ENCODE measurements at regions not wholly inside any gene's neighbourhood (a gene's known extent, or its start where the extent isn't known, plus 50 kb on each side); places are given as distances from the start of the nearest gene placed in this dataset.

DNA sequence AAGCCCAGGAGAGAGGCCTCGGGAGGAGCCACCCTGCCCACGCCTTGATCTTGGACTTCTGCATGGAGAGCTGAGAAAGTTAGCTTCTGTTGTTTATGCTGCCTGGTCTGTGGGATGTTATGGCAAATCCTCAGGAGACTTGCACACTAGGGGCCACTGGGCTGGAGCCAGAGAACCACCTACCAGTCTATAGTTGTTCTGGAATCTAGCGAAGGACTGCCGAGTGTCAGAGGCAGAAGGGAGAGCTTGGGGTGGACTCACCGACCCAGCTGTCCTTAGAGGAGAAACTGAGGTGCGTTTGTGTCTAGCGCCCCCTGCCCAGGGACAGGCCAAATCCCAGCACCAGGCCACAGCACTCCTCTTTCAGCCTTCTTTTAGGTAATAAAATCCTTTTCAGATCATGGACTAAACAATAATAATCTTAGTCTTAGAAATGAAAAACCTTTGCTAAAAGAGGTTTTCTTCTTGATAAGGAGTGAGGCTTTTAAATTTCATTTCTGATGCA is 398.7 kb upstream of the SALL3 start:
- TF ChIP-seq, protein P1, sequence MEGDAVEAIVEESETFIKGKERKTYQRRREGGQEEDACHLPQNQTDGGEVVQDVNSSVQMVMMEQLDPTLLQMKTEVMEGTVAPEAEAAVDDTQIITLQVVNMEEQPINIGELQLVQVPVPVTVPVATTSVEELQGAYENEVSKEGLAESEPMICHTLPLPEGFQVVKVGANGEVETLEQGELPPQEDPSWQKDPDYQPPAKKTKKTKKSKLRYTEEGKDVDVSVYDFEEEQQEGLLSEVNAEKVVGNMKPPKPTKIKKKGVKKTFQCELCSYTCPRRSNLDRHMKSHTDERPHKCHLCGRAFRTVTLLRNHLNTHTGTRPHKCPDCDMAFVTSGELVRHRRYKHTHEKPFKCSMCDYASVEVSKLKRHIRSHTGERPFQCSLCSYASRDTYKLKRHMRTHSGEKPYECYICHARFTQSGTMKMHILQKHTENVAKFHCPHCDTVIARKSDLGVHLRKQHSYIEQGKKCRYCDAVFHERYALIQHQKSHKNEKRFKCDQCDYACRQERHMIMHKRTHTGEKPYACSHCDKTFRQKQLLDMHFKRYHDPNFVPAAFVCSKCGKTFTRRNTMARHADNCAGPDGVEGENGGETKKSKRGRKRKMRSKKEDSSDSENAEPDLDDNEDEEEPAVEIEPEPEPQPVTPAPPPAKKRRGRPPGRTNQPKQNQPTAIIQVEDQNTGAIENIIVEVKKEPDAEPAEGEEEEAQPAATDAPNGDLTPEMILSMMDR (IDR thresholded peaks at IDR 0.05; ENCODE audit: borderline replicate concordance, insufficient read depth, low read depth, low read length): no peak
- no peak overlapping the region for H3K4me3 ChIP-seq (ENCODE audit: low read depth, low read length)

DNA sequence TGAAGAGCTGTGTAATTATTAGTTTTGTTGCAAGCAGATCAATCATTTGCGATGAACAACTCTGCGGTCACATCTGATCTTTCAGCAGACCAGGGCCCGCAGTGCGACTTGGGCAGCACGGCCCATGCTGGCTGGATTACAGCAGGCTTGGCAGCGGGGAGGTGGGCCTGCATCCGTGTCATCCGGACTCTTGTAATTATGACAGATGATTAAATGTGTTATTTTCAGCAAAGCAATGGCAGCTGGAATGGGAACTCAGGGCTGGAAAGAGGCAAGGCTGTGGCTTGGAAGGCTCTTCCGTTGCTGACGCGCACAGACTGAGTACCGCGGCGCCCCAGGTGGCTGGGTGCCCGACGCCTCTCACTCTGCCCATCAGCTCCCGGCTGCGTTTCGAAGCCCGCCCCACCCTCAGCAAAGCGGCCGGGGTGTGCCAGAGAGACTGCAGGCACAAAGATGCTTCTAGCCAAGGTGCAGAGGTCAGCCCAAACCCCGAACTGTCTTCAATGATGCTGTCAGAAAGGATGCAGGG is 397.4 kb upstream of the SALL3 start:
- H3K4me3 ChIP-seq (ENCODE audit: low read depth, low read length): no peak overlapping the region
- TF ChIP-seq, protein P1 (IDR thresholded peaks at IDR 0.05; ENCODE audit: borderline replicate concordance, insufficient read depth, low read depth, low read length): no peak

DNA sequence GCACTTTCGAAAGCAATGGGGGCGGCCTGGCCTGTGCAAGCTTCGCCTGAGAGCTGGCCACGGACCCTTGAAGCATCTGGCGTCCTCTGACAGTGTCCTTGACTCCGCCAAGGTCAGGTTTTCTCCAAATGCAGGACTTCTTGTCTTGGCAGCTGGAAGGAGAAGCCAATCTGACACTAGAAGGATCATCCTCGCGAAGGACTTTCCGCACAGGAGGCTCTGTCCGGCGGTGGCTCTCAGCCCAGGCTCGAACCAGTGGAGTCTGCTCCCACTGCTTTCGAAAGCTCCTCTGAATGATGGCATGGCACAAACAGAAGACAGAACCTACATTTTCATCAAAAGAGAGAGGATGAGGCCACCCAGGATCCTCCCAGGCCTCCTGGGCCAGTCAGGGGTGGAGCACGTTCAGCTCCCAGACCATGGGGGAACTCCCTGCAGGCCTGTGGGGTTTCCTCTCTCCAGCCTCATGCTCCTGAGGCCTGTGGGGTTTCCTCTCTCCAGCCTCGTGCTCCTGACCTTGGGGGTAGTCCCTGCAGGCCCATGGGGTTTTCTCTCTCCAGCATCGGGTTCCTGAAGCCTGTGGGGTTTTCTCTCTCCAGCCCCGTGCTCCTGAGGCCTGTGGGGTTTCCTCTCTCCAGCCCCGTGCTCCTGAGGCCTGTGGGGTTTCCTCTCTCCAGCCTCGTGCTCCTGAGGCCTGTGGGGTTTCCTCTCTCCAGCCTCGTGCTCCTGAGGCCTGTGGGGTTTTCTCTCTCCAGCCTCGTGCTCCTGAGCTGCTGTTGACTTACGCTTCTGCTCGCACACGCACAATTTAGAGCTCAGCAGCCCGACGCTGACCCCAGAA is 396.5 kb upstream of the SALL3 start:
- no peak overlapping the region for H3K4me3 ChIP-seq (ENCODE audit: low read depth, low read length)
- TF ChIP-seq, protein P1 (IDR thresholded peaks at IDR 0.05; ENCODE audit: borderline replicate concordance, insufficient read depth, low read depth, low read length): no peak

DNA sequence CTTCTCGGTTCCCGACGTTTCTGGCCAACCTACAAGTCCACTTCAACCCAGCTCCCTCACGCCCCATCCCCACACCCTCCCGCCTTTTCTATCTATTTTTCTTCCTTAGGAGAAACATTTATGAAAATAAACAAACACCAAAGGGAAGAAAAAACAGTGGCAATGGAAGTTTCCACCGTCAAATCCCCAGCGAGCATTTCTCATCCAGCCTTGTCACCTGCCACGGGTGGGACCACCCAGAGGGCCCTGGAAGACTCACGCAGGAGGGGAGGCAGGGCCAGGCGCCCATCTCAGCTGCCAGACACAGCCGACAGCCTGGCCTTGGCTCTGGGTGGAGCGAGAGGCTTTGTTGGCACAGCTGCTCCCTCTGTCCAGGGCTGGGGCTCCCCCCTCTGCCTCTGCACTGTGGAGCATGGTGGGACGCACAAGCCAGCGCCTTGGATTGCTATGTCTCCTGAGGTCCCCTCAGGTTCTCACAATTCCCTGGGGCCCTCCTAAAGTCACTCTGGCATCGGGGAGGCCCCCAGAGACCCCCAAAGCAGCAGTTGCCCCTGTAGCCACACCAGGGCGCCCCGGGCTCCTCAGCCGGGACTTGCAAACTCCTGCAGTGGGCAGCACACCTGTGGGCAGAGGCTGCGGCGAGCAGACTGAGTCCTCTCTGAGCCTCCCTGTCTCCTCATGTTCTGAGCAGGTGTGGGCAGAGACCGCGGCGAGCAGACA is 395.7 kb upstream of the SALL3 start:
- TF ChIP-seq, protein P1 (IDR thresholded peaks at IDR 0.05; ENCODE audit: borderline replicate concordance, insufficient read depth, low read depth, low read length): no peak
- H3K4me3 ChIP-seq (ENCODE audit: low read depth, low read length): no peak overlapping the region

DNA sequence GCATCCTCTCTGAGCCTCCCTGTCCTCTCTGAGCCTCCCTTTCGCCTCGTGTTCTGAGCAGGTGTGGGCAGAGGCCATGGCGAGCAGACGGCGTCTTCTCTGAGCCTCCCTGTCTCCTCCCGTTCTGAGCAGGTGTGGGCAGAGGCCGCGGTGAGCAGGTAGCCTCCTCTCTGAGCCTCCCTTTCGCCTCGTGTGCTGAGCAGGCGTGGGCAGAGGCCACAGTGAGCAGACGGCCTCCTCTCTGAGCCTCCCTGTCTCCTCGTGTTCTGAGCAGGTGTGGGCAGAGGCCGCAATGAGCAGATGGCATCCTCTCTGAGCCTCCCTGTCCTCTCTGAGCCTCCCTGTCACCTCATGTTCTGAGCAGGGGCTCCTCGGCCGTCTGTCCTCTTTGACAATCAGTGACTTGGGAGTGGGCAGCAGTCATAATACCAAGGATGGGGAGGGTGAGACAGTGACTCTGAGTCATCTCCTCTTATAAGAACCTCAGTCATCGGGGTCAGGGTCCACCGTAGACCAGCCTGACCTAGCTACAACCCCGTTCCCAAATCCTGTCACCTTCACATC is 395.1 kb upstream of the SALL3 start:
- TF ChIP-seq, protein P1 (IDR thresholded peaks at IDR 0.05; ENCODE audit: borderline replicate concordance, insufficient read depth, low read depth, low read length): no peak
- H3K4me3 ChIP-seq (ENCODE audit: low read depth, low read length): no peak overlapping the region

DNA sequence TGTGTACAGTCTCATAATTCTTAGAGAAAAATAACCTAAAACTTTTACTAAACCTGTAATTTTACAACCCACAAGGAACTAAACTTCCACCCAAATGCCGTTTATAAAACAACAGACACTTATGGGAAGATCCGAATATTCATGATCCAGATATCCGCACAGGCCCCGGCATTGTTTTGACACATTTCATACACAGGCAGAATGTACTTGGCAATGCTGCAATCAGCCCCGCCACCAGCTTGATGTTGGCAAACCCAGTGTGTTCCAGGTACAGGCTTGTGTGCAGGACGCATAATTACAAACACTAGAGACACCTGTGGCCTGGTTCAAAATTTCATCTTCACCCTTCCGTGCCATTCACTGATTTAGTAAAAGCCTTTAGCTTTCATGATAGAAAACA is 393.0 kb upstream of the SALL3 start:
- TF ChIP-seq, protein P1 (IDR thresholded peaks at IDR 0.05; ENCODE audit: borderline replicate concordance, insufficient read depth, low read depth, low read length): no peak
- H3K4me3 ChIP-seq (ENCODE audit: low read depth, low read length): no peak overlapping the region
